OCI-LY3 (cell line): ENCODE measurements at regions not wholly inside any gene's neighbourhood (a gene's known extent, or its start where the extent isn't known, plus 50 kb on each side); places are given as distances from the start of the nearest gene placed in this dataset.

Experiments used
- H2AFZ ChIP-seq: fragments of 200-600, 300-600 bp; shearing (Covaris generic); 2 replicates; pipeline ENCODE4 v1.6.0; 2014; ENCODE audit warnings: antibody characterized with exemption, low read depth, low read length
- H3K27ac ChIP-seq: fragments of 200-600, 300-600 bp; sonication (generic); 2 replicates; pipeline ENCODE4 v1.5.1; 2014; ENCODE audit warnings: mild to moderate bottlenecking, low read length, moderate library complexity, mixed read lengths
- H3K27me3 ChIP-seq: fragments of 200-600, 300-600 bp; sonication (generic); 2 replicates; pipeline ENCODE4 v1.6.1; 2014; ENCODE audit warnings: low read depth, low read length, mixed read lengths
- H3K36me3 ChIP-seq: fragments of 200-600, 300-600 bp; sonication (generic); replicated peaks from 2 replicates; pipeline ENCODE3; 2014; ENCODE audit warnings: low read depth, low read length, mixed read lengths
- H3K4me1 ChIP-seq: fragments of 300-600, 200-600 bp; sonication (generic); 2 replicates; pipeline ENCODE4 v1.6.1; 2014; ENCODE audit warnings: low read length, mixed read lengths
- H3K4me2 ChIP-seq: fragments of 200-600, 300-600 bp; sonication (generic); 2 replicates; pipeline ENCODE4 v1.6.1; 2014; ENCODE audit warnings: low read length, mixed read lengths
- H3K4me3 ChIP-seq: fragments of 300-600, 200-600 bp; sonication (generic); 2 replicates; pipeline ENCODE4 v1.5.1; 2014; ENCODE audit warnings: antibody characterized with exemption, mild to moderate bottlenecking, low read length, moderate library complexity
- H3K79me2 ChIP-seq: fragments of 300-600, 200-600 bp; shearing (Covaris generic); 2 replicates; pipeline ENCODE4 v1.6.1; 2014; ENCODE audit warnings: mild to moderate bottlenecking, low read length, mixed read lengths
- H3K9ac ChIP-seq: fragments of 300-600, 200-600 bp; shearing (Covaris generic); 2 replicates; pipeline ENCODE4 v1.6.0; 2014; ENCODE audit warnings: mild to moderate bottlenecking, low read length, moderate library complexity
- H3K9me3 ChIP-seq: fragments of 200-600, 300-600 bp; shearing (Covaris generic); 2 replicates; pipeline ENCODE4 v1.6.1; 2014; ENCODE audit warnings: low read length, mixed read lengths; ENCODE audit not compliant: insufficient read depth
- H4K20me1 ChIP-seq: fragments of 200-600, 300-600 bp; sonication (generic); 2 replicates; pipeline ENCODE4 v1.6.1; 2016; ENCODE audit warnings: low read length, mixed read lengths; ENCODE audit not compliant: insufficient read depth
- CTCF ChIP-seq: fragments of 200-600, 300-600 bp; sonication (generic); IDR thresholded peaks from 2 replicates; pipeline ENCODE4 v1.5.1; 2014; ENCODE audit warnings: antibody characterized with exemption, low read length, low read depth
- EZH2phosphoT487 ChIP-seq: fragments of 200-600 bp; shearing (Covaris generic); IDR thresholded peaks from 2 replicates; pipeline ENCODE4 v1.6.1; 2018; ENCODE audit warnings: antibody characterized with exemption, mixed run types, low read depth

- no peaks in the 10 kb centered on the region for H3K9me3 ChIP-seq
- H3K4me3 ChIP-seq: no peak overlapping the region
- H3K79me2 ChIP-seq: no peaks in the 10 kb centered on the region
- H2AFZ ChIP-seq: no peak overlapping the region
- H3K27me3 ChIP-seq: no peaks in the 10 kb centered on the region
- TF ChIP-seq EZH2phosphoT487 (no peak), CTCF (no peak)
- H3K4me2 ChIP-seq: no peak overlapping the region
- no peaks in the 10 kb centered on the region for H3K4me1 ChIP-seq
- H3K9ac ChIP-seq: no peak overlapping the region
- no peaks in the 10 kb centered on the region for H4K20me1 ChIP-seq
- H3K36me3 ChIP-seq: no peaks in the 10 kb centered on the region
- no peak overlapping the region for H3K27ac ChIP-seq
Observed at GRCh38 chr2:18290386-18290785, 270.1 kb downstream of the RDH14 start.

- Histone ChIP-seq H3K27me3 (no peaks in the 10 kb centered on the region), H3K4me3 (no peak overlapping the region), H4K20me1 (no peaks in the 10 kb centered on the region), H3K36me3 (no peaks in the 10 kb centered on the region), H3K4me2 (no peak overlapping the region), H3K79me2 (no peaks in the 10 kb centered on the region), H3K9me3 (no peaks in the 10 kb centered on the region), H3K27ac (no peak overlapping the region), H2AFZ (no peak overlapping the region), H3K9ac (no peak overlapping the region), H3K4me1 (no peaks in the 10 kb centered on the region)
- TF ChIP-seq CTCF (no peak), EZH2phosphoT487 (no peak)
Observed at GRCh38 chr2:18286897-18287296, 273.6 kb downstream of the RDH14 start.

GRCh38 chr2:18284331-18284730, 276.1 kb downstream of the RDH14 start:
- TF ChIP-seq EZH2phosphoT487 (no peak), CTCF (no peak)
- H3K27ac ChIP-seq: no peak overlapping the region

GRCh38 chr2:18282026-18282425, 278.4 kb downstream of the RDH14 start:
- no peak overlapping the region for H2AFZ ChIP-seq
- no peak overlapping the region for H3K27ac ChIP-seq
- TF ChIP-seq CTCF: no peak
- TF ChIP-seq EZH2phosphoT487: no peak
- no peaks in the 10 kb centered on the region for H3K4me1 ChIP-seq
- no peaks in the 10 kb centered on the region for H3K27me3 ChIP-seq
- H3K4me2 ChIP-seq: no peak overlapping the region
- H3K4me3 ChIP-seq: no peak overlapping the region
- H3K36me3 ChIP-seq: no peaks in the 10 kb centered on the region
- H4K20me1 ChIP-seq: no peaks in the 10 kb centered on the region
- H3K79me2 ChIP-seq: no peaks in the 10 kb centered on the region
- no peaks in the 10 kb centered on the region for H3K9me3 ChIP-seq
- H3K9ac ChIP-seq: no peak overlapping the region

More at GRCh38 chr2:18284331-18284730, 276.1 kb downstream of the RDH14 start:
- no peak overlapping the region for H2AFZ ChIP-seq
- H3K4me2 ChIP-seq: no peak overlapping the region
- H3K9me3 ChIP-seq: no peaks in the 10 kb centered on the region
- H3K4me1 ChIP-seq: no peaks in the 10 kb centered on the region
- no peaks in the 10 kb centered on the region for H3K79me2 ChIP-seq
- no peaks in the 10 kb centered on the region for H3K27me3 ChIP-seq
- H4K20me1 ChIP-seq: no peaks in the 10 kb centered on the region
- H3K36me3 ChIP-seq: no peaks in the 10 kb centered on the region
- no peak overlapping the region for H3K4me3 ChIP-seq
- H3K9ac ChIP-seq: no peak overlapping the region
